Ishikawa (cell line): ENCODE measurements at regions not wholly inside any gene's neighbourhood (a gene's known extent, or its start where the extent isn't known, plus 50 kb on each side); places are given as distances from the start of the nearest gene placed in this dataset.

ENCODE experiments used
- CEBPB ChIP-seq: IDR thresholded peaks from 2 replicates; pipeline ENCODE4 v1.6.1; 2012
- CREB1 ChIP-seq: IDR thresholded peaks from 2 replicates; pipeline ENCODE4 v1.6.1; 2012; ENCODE audit warnings: low read depth
- EGR1 ChIP-seq: IDR thresholded peaks from 2 replicates; pipeline ENCODE4 v1.6.1; 2012
- EP300 ChIP-seq: IDR thresholded peaks from 2 replicates; pipeline ENCODE4 v1.6.1; 2012; ENCODE audit warnings: borderline replicate concordance
- NFIC ChIP-seq: IDR thresholded peaks from 2 replicates; pipeline ENCODE4 v1.6.1; 2012
- RAD21 ChIP-seq: IDR thresholded peaks from 2 replicates; pipeline ENCODE4 v1.6.1; 2012; ENCODE audit warnings: low read depth
- REST ChIP-seq: IDR thresholded peaks from 2 replicates; pipeline ENCODE4 v1.6.1; 2012; ENCODE audit warnings: low read depth, mild to moderate bottlenecking
- TCF12 ChIP-seq: IDR thresholded peaks from 2 replicates; pipeline ENCODE4 v1.6.1; 2012; ENCODE audit warnings: low read depth
- TEAD4 ChIP-seq: IDR thresholded peaks from 2 replicates; pipeline ENCODE4 v1.6.1; 2012
- USF1 ChIP-seq: IDR thresholded peaks from 2 replicates; pipeline ENCODE4 v1.6.1; 2012
- YY1 ChIP-seq: IDR thresholded peaks from 2 replicates; pipeline ENCODE4 v1.6.1; 2012; ENCODE audit warnings: low read depth
- ZBTB7A ChIP-seq: IDR thresholded peaks from 2 replicates; pipeline ENCODE4 v1.6.1; 2012; ENCODE audit warnings: low read depth
- TF ChIP-seq, protein P1 (sequence below): IDR thresholded peaks from 2 replicates; pipeline ENCODE4 v1.6.1; 2012

DNA sequence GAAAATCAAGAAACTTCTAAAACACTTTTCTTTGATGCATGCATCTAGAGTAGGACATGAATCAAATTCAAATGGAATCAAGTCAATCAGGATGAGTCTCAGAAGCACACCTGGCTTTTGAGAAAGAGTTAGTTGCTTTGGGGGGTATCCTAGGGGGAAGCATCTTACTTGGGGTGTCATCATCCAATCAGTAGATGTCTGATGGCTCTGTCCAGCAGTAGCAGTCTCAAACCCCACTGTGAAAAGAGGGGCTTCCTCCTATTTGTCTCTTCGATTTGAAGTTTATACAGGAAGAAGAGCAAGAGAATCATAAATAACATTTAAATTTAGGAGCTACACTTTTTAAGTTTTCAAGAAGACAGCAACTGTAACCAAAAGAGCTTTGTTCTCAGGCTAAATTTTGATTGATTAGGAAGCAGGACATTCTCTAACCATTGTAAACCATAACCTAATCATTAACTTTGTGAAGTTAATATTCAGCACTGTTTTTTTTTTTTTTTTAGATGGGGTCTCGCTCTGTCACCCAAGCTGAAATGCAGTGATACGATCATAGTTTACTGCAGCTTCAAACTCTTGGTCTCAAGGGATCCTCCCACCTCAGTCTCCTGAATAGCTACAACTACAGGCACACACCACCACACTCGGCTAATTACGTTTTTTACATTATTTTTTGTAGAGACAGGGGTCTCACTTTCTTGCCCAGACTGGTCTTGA, 614.7 kb downstream of the CSNK1G3 start:
- TF ChIP-seq EGR1 (no peak), CREB1 (no peak), REST (peak; percentile 24; the same call in 1 of the 2 replicates)

DNA sequence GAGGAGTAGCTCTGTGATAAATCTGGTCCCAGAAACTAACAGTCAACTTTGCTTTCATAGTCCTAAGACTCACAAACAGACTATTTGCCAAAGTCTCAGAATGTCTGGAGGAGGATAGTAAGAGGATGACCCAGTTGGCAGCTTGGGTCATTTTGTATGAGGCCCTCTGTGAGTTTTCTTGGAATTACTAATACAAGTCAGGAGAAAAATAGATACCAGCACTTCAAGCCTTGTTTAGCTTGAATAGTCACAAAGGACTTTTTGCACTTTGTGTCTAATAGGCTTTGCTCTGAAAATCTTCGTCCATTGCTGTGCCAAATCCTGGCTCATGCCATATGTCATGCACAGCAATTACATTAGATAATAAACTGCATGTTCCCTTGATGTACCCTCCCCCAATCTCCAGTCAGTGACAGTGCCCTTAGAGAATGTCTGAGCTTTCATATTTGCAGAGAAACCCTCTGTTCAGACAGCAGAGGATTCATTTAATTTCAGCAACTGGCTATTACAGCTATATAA, 612.8 kb downstream of the CSNK1G3 start:
- TF ChIP-seq TEAD4 (no peak), ZBTB7A (no peak), REST (no peak), EGR1 (no peak), YY1 (no peak), USF1 (no peak), CREB1 (no peak), EP300 (no peak), RAD21 (no peak)
- TF ChIP-seq, protein P1, sequence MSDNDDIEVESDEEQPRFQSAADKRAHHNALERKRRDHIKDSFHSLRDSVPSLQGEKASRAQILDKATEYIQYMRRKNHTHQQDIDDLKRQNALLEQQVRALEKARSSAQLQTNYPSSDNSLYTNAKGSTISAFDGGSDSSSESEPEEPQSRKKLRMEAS = no peak

DNA sequence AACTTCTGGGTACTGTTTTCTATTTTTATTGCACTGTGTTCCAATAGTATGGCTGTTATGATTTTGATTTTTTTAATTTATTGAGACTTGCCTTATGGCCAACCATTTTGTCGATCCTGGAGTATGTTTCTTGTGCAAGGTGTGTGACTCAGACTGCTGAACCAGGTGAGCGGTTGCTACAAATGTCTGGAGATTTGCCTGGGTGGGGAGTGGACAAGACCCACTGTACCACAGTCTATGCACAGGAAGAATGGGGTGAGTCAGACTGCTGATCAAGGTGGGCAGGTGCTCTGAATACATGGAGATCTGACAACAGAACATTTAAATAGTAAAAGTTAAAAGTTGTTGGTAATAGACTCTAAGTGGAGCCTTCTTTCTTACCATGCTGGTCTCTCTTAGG, 609.2 kb downstream of the CSNK1G3 start:
- TF ChIP-seq TEAD4 (no peak), CREB1 (no peak), TCF12 (no peak)

- TF ChIP-seq YY1 = no peak
- TF ChIP-seq, protein P1 = no peak
- TF ChIP-seq ZBTB7A = no peak
- TF ChIP-seq EGR1 = no peak
- no peak for TF ChIP-seq RAD21
- no peak for TF ChIP-seq USF1
- no peak for TF ChIP-seq CEBPB
- no peak for TF ChIP-seq NFIC
Observed at GRCh38 chr5:124114911-124115310, 602.9 kb downstream of the CSNK1G3 start.

DNA sequence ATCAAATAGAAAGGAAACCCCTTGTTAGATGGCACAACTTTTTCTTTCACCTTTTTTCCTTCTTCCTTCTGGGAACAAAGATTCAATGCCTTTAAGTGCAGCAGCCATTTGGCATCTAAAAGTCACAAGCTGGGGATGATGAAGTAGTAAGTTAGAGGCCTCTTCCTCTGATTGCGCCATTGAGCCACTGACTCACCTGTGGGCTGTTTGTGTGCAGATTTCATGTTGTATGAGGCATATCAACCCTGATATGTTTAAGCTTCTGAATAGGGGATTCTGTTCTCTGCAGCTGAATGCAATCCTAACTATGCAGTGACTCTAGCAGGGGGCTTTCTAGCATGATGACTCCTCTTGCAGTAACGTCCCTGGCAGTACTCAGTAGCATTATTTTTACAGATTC, 599.9 kb downstream of the CSNK1G3 start:
- TF ChIP-seq CEBPB (0 out of 2 replicates have a peak, but pooled peaks have one; percentile 10), REST (no peak)

GRCh38 chr5:124110942-124111341, 599.0 kb downstream of the CSNK1G3 start:
- TF ChIP-seq CEBPB = no peak
- TF ChIP-seq TEAD4 = no peak
